Type B pancreatic cell (in vitro differentiated cells): ENCODE measurements at regions not wholly inside any gene's neighbourhood (a gene's known extent, or its start where the extent isn't known, plus 50 kb on each side); places are given as distances from the start of the nearest gene placed in this dataset.
"Not testable (repeated sequence)": the region's sequence is repeated elsewhere in the genome, so short reads cannot be mapped to it uniquely, and the experiment has no call there.

Experiments used
- DNase-seq: peaks from one replicate; pipeline ENCODE4 v3.0.0; 2021; ENCODE audit warnings: mixed read lengths; ENCODE audit not compliant: unreplicated experiment; ENCODE audit errors: extremely low spot score
- H3K27ac Mint-ChIP-seq: 2 replicates; pipeline ENCODE4 v1.8.0; 2021; ENCODE audit warnings: mild to moderate bottlenecking, mixed read lengths
- H3K27me3 Mint-ChIP-seq: 2 replicates; pipeline ENCODE4 v1.8.0; 2021; ENCODE audit warnings: mixed read lengths
- H3K36me3 Mint-ChIP-seq: 2 replicates; pipeline ENCODE4 v1.8.0; 2021; ENCODE audit warnings: mixed read lengths
- H3K4me1 Mint-ChIP-seq: one replicate; pipeline ENCODE4 v1.8.0; 2021; ENCODE audit warnings: mixed read lengths; ENCODE audit not compliant: unreplicated experiment
- H3K4me3 Mint-ChIP-seq: 2 replicates; pipeline ENCODE4 v1.8.0; 2021; ENCODE audit warnings: mild to moderate bottlenecking, mixed read lengths
- H3K9me3 Mint-ChIP-seq: 2 replicates; pipeline ENCODE4 v1.8.0; 2021; ENCODE audit warnings: mixed read lengths
- TF ChIP-seq, protein P1 (sequence below): fragments of 200-600 bp; sonication (generic); conservative IDR thresholded peaks from 2 replicates; pipeline ENCODE4 v1.5.0; 2021; ENCODE audit warnings: antibody characterized with exemption, mild to moderate bottlenecking

DNA sequence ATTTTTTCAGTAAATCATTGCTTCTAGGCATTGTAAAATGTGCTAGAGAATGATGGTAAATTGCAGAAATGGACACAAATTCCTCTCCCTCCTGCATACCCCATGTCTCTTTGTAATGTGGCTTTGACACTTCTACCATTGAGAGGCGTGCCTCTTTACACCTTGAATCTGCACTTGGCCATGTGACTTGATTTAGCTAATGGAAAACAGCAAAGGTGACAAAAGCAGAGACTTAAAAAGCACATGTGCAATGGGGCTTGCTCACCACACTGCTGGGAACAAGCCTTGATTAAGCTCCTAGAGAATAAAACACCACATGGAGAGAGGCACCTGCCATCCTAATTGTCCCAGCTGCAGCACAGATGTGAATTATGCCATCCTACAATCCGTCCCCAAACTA lies 69.9 kb upstream of the NAA35 start:
- Mint-ChIP-seq H3K36me3 (no peaks in the 10 kb centered on the region), H3K27ac (no peak overlapping the region), H3K27me3 (no peaks in the 10 kb centered on the region), H3K9me3 (no peaks in the 10 kb centered on the region), H3K4me3 (no peak overlapping the region), H3K4me1 (no peaks in the 10 kb centered on the region)
- TF ChIP-seq, protein P1, sequence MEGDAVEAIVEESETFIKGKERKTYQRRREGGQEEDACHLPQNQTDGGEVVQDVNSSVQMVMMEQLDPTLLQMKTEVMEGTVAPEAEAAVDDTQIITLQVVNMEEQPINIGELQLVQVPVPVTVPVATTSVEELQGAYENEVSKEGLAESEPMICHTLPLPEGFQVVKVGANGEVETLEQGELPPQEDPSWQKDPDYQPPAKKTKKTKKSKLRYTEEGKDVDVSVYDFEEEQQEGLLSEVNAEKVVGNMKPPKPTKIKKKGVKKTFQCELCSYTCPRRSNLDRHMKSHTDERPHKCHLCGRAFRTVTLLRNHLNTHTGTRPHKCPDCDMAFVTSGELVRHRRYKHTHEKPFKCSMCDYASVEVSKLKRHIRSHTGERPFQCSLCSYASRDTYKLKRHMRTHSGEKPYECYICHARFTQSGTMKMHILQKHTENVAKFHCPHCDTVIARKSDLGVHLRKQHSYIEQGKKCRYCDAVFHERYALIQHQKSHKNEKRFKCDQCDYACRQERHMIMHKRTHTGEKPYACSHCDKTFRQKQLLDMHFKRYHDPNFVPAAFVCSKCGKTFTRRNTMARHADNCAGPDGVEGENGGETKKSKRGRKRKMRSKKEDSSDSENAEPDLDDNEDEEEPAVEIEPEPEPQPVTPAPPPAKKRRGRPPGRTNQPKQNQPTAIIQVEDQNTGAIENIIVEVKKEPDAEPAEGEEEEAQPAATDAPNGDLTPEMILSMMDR = no peak
- no peak for DNase-seq

DNA sequence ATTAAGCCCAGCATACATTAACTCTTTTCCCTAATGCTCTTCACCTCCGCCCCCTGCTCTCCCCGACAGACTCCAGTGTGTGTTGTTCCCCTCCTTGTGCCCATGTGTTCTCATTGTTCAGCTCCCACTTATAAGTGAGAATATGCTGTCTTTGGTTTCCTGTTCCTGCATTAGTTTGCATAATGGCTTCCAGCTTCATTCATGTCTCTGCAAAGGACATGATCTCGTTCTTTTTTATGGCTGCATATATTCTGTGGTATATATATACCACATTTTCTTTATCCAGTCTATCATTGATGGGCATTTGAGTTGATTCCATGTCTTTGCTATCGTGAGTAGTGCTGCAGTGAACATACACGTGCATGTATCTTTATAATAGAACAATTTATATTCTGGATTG lies 69.3 kb upstream of the NAA35 start:
- not testable (repeated sequence) for H3K4me3 Mint-ChIP-seq, H3K4me1 Mint-ChIP-seq, H3K27ac Mint-ChIP-seq, H3K36me3 Mint-ChIP-seq, H3K27me3 Mint-ChIP-seq, H3K9me3 Mint-ChIP-seq, DNase-seq

DNA sequence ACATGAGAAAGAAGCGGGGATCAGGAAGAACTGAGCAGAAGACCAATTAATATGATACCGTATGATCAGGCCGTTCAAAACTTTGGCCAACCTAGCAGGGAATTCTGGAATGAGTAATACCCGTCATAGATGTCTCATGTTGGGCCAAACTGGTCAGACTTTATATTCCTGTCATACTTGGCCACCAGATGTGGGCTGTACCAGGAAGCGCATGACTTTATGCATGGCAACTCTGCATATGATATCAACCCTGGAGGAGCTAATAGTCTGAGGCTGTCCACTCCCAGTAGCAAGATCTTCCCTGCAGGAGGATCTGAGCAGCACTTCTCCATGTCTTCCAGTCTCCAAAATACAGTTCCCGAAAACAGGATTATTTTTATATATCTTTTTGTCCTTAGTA lies 68.5 kb upstream of the NAA35 start:
- H3K27ac Mint-ChIP-seq = no peak overlapping the region
- no peaks in the 10 kb centered on the region for H3K4me1 Mint-ChIP-seq
- no peak for DNase-seq
- TF ChIP-seq, protein P1 = no peak
- H3K27me3 Mint-ChIP-seq = no peaks in the 10 kb centered on the region
- no peaks in the 10 kb centered on the region for H3K36me3 Mint-ChIP-seq
- no peaks in the 10 kb centered on the region for H3K9me3 Mint-ChIP-seq
- no peak overlapping the region for H3K4me3 Mint-ChIP-seq

DNA sequence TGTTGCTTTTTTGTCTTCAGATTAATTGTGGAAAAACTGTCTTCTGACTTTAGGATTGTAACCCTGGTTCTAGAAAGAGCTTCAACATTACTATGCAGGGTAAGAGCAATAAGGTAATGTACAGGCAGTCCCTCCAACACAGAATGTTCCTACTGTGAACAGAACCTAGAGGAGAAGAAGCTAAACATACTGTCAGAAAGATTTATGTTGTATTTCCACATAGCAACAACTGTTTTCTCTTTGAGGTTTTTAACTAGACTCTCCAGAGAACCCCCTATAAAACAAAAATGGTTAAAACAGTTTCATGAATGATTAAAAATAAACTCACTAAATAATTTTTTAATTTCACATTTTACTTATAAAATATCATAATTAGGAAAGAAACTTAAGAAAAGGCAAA lies 64.3 kb upstream of the NAA35 start:
- H3K36me3 Mint-ChIP-seq = no peaks in the 10 kb centered on the region
- H3K4me3 Mint-ChIP-seq = no peak overlapping the region
- DNase-seq = no peak
- TF ChIP-seq, protein P1 = no peak
- no peak overlapping the region for H3K27ac Mint-ChIP-seq
- no peaks in the 10 kb centered on the region for H3K27me3 Mint-ChIP-seq
- no peaks in the 10 kb centered on the region for H3K9me3 Mint-ChIP-seq
- peaks cover 22% of the 10 kb centered on the region for H3K4me1 Mint-ChIP-seq

DNA sequence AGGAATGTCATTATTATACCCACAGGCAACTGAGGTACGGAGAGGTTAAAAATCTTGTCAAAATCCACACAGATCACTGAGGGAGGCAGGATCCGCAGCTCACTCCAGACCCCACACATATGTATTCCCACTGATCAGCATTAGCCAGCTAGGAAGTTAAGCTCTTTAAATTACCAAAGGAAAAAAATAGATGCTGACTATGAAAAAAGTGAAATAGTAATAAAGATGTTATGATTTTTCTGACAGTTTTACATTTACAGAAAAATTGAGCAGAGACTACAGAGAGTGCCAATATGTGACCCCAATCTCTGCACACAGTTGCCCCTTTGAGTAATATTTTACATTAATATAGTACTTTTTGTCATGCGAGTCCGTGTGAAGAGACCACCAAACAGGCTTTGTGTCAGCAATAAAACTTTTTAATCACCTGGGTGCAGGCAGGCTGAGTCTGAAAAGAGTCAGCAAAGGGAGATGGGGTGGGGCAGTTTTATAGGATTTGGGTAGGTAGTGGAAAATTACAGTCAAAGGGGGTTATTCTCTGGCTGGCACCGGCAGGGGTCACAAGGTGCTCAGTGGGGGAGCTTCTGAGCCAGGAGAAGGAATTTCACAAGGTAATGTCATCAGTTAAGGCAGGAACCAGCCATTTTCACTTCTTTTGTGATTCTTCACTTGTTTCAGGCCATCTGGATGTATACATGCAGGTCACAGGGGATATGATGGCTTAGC lies 61.9 kb upstream of the NAA35 start:
- not testable (repeated sequence) for H3K27ac Mint-ChIP-seq, H3K9me3 Mint-ChIP-seq, H3K4me3 Mint-ChIP-seq, H3K27me3 Mint-ChIP-seq, H3K36me3 Mint-ChIP-seq, DNase-seq
- H3K4me1 Mint-ChIP-seq = peaks cover 22% of the 10 kb centered on the region

DNA sequence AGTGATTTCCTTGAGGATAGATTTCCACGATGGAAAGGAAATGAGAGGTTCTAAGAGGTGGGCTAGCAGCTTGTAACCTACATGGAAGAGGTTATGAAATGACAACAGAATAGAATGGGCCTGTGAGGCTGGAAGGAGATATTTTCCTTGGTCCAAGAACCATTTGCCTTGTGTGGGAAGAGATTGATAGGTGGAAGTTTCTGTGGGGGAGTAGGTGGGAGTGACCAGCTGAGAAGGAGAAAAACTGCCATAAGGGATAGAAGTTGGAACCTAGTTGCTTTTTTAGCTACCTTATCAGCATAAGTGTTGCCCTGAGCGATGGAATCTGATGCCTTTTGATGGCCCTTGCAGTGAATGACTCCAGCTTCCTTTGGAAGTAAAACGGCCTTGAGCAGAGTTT lies 60.4 kb upstream of the NAA35 start:
- H3K27ac Mint-ChIP-seq, H3K4me3 Mint-ChIP-seq, H3K9me3 Mint-ChIP-seq, DNase-seq, H3K36me3 Mint-ChIP-seq, H3K27me3 Mint-ChIP-seq: not testable (repeated sequence)
- H3K4me1 Mint-ChIP-seq = peaks cover 22% of the 10 kb centered on the region

DNA sequence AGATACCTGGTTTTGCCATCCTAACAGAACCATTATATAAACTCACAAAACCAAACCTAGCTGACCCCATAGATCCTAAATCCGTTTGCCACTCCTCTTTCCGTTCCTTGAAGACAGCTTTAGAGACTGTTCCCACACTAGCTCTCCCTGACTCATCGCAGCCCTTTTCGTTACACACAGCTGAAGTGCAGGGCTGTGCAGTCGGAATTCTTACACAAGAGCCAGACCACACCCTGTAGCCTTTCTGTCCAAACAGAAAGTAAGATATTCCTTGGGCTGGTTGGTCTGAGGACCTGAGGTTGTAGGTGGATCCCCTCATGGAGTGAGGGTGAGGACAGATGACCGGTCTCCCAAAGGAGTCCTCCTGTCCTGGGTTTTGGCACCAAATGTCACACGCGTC lies 56.7 kb upstream of the NAA35 start:
- Mint-ChIP-seq H3K27ac (no peak overlapping the region), H3K27me3 (no peaks in the 10 kb centered on the region), H3K4me1 (peaks cover 16% of the 10 kb centered on the region), H3K36me3 (peaks cover 9% of the 10 kb centered on the region), H3K4me3 (no peak overlapping the region), H3K9me3 (no peaks in the 10 kb centered on the region)
- TF ChIP-seq, protein P1 = no peak
- no peak for DNase-seq
